GM21423 (cell line): ENCODE measurements at regions not wholly inside any gene's neighbourhood (a gene's known extent, or its start where the extent isn't known, plus 50 kb on each side); places are given as distances from the start of the nearest gene placed in this dataset.

Experiments used
- ATAC-seq: cut with Tn5 transposase; IDR thresholded peaks from one replicate; pipeline ENCODE4 v1.9.1; 2021; ENCODE audit warnings: mild to moderate bottlenecking, moderate library complexity; ENCODE audit not compliant: unreplicated experiment

DNA sequence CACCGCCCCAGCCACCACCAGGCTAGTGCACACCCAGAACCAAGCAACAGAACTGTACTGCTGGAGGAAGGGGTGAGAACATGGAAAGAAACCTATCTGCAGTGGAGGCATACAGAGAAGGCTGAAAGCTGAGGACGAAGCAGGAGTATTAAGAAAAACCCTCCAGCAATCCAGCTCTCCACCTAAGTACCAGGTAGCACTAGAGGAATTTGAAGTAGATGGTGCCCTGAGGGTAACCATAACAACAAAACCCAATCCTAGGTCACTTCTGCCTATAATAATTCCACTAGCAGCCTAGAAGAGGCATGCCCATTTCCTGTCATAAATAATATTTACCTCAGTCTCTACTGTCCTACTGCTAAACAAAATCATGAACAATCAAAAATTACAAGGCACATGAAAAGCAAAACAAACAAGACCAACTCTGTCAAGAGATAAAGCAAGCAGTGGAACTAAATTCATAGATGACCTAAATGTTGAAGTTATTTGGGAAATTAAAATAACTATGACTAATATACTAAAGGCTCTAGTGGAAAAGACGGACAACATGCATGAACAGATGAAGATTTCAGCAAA lies 51.1 kb downstream of the HYCC1 start:
- no peak for ATAC-seq

DNA sequence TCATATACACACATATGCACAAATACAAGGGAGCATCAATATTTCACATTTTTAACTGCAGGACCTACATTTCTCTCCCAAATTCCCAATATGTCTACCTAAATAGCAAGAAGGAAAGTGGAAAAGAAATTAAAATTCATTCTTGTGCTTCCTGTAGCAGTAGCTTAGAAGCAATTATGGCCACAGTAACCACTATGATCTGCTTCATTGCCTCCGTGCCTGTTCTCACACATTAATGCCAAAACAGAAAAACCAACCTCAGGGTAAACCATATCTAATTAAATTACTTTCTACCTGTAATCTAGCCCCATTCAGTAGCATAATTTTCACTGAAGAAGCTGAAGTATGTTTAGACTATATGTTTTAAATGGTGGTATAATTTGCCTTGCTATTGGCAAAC lies 55.2 kb downstream of the HYCC1 start:
- ATAC-seq, result no peak

DNA sequence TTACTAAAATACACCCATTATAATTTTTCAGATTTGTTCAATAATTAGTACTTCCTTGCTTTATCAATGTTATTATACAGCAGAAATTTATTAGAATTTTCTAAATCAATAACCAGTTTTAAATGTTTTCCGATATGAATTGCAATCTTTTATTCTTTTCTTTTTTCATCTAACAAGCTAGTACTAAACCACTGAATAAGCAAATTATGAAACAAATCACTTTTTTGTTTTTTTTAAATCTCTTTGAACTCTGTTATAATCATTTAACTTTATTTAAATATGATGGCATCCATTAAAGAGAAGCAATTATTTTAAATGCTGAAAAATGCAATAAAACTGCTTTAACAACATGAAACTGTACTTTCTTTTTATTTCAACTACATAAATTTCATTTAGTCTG lies 59.7 kb downstream of the HYCC1 start:
- ATAC-seq, result no peak

DNA sequence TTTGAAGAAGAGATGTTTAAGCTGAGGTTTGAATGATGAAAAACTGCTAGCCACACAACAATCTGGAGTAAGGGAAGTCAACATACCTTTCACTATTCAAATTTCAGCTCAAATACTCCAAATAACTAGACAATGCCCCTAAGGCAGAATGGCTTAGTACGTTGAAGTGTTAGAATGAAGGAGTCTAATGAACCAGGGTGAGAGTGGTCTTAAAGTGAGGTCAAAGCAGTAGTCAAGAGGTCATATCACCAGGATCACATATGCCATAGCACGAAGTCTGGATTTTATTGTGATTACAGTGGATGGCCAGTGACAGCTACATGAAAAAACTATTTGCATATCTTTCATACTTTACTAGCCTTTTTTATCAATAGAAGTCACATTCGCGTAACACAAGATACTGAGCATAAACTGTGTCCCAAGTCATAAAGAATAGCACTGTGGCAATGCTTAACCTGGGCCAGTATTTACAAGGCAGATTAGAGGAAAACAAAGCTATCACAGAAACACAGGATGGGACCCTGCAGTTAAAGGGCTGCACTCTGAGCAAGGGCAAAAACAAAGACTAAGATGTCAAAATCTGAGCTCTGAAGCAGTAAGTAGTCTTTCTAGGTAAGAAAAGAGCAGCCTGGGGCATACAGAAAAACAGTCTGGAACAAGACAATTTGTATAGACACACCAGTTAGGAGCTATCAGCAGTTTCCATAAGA lies 61.5 kb downstream of the HYCC1 start:
- ATAC-seq, result no peak

DNA sequence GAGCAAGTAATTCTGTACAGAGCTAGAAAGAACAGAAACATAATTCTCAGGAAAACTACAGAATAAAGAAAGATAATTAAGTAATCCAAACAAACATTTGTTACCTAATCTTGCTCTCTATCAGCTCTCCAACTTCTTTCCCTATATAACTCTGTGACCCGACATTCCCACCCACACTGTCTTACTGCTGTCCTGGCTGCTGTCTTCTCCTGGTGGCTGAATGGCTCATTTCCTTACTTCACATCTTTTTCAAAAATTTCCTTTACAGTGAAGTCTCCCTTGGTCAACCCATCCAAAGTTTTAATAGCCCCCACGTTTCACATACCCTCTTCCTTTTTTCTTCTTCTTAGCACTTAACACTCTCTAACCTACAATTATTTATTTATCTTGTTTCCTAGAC lies 64.0 kb downstream of the HYCC1 start:
- no peak for ATAC-seq

DNA sequence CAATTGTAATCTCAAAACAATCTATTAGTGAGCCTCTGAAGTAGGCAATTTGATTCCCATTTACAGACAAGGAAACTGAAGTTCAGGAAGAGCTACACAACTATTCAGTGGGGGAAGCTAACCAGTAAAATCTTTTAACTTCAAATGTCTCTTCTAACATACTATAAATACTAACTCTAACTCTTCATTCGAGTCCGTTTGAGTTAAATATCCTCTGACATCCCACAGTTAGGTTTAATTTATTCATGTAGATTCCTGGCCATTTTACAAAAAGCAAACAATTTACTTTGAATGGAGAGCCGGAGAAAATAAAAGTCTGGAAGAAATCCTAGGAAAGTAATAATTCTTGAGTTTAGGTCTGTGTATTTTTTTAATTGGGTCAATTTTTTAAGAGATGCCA lies 64.7 kb downstream of the HYCC1 start:
- ATAC-seq, result no peak

DNA sequence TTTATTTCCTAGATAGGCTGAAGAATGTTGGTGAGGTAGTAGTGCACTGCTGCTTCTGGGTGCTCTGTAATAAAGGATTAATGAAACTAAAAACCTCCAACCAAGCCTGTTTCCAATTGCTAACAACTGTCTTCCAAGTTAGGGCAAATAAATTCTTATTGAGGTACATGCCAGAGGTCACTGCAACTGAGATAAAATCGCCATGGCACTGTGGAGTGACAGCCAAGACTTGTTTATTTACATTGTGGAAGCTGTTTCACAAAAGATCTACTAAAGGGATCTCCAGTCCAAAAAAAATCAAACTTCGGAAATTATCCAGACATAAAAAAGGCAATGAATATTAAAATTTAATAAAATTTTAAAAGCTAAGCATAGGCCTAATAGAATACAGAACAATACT lies 65.2 kb downstream of the HYCC1 start:
- no peak for ATAC-seq

DNA sequence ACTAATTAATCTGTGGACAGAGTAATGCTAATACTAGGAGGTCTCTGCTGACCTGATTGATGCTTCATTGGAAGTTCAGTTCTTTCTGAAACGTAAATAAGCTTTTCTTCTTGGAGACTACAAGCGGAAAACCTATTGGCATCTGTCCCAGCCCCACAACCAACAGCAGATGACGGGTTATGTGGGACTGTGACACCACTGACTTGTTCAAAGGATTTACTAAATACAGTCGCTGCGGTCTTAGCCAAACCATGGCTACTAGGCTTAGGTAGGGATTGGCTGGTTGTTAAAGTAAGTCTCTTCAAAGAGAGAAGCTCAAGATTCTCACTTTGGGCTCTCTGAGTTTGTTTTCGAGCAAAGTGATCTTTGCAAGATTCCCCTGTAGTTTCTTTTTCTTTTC lies 68.3 kb downstream of the HYCC1 start:
- ATAC-seq, result no peak

DNA sequence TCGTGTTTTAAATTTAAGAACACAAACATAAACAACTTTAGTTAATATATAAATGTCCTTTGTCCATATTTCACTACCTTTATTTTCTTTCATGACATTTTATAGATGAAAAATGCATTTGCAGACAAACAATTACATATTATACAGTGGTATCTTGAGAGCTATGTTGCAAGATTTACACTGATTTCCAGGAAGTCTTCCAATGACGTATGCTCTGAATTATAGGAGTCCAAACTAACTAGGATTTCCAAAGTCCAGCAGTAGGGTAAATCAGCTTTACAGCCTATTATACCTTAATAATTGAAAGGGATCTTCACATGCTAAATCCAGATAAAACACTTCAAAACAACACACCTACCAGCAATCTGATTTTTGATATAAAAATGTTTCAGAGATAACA lies 69.4 kb downstream of the HYCC1 start:
- no peak for ATAC-seq

DNA sequence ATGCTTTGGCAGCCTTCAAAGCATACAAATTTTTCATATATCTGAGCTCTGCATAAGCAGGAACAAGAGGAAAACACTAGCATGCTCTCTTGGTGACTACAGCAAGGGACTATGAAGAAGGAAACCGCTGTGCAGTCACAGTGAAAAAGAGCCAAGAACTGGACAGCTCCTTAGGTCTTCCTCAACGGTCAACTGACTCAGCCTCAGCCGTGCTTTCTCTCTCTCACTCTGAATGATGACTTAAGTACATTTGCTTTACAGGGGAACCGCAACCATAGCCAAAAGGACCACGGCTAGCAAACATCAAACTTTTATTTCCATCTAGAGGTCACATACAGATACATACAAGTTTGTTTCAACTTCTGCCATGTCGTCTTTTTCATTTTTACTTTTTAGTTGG lies 69.9 kb downstream of the HYCC1 start:
- ATAC-seq, result no peak

DNA sequence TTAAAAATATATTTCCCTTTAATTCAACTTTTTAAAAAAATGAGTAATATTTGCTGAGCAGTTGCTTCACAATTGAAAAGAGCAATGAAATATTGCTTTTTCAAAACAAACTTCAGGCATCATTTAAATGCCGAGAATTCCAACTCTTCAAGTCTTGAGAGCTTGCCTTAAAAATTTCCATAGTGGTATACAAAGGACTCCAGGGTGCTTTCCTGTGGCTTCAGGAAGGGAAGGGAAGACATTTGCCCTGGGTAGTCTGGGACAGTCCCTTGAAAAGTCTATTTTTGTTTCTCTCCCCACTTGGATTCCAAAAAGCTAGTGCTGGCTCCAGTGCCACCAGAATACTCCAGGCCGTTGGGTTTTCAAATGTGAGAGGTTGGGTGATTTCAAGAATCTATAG lies 71.7 kb downstream of the HYCC1 start:
- ATAC-seq, result no peak

DNA sequence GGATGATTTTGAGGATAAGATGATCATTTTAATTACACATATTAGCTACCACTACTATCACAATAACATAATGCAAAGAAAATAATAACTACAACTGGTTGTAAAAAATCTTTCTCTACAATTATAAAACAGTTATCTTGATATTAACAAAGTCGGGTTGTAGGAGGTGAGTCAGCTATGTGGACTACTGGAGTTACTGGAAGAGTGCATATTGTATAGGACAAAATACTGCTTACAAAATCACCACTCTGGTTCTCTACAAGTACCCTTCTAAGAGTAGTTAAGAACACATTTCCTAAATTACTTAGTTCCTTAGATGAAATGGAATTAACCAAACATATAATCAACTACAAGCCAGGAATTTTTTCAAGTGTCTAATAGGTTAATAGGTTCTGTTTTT lies 74.1 kb downstream of the HYCC1 start:
- ATAC-seq, result no peak

DNA sequence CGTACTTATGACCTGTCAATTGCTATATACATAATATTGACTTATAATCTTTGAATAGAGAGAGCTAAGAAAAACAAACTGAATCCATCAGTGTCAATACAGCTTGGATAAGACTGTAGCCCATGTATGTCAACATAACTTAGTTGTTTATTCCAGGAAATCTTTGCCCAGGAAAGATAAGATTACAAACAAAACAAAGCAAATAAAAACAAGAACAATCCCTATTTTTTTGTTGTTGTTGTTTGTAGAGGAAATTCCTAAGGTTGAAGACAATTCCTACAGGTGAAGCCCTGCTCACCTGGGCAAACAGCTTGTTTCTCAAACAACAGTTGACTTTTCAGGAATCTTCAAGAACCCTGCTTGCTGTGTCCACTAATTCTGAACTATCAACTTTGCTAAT lies 76.0 kb downstream of the HYCC1 start:
- no peak for ATAC-seq

DNA sequence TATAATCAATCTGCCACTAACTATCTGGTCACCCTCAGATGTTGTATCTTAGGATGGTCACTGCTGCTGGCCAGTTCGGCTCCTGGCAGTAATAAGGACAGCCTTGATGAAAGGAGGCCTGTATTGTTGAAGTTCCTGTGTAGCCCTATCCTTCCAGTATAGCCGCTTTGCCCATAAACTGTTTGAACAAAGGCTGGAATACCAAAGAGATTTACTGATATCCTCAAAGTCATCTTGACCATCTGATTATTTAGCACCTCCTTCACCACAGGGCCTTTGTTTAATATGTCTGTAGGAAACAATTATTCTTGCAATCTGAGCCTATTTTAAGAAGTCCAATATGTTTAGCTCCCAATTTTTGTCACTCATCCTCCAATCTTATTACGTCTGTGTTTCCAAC lies 77.7 kb downstream of the HYCC1 start:
- ATAC-seq, result no peak

DNA sequence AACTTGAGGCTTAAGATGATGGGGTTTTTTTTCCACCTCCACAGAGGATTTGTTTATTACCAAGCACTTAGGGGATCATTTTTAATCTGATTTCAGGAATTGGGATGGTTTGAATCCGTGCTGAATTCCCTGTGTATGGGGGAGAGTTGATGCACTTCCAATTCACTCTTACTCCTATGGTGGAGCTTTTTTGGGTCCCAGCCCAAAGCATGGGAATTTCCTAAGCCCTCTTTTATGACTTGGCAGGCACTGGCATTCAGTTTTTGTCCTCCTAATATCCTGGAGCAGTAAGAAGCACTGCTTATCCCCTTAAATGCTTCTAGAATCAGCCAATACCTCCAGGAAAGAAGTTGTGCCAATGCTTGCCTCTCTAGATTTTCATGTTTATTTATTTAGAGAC lies 78.7 kb downstream of the HYCC1 start:
- ATAC-seq, result no peak

DNA sequence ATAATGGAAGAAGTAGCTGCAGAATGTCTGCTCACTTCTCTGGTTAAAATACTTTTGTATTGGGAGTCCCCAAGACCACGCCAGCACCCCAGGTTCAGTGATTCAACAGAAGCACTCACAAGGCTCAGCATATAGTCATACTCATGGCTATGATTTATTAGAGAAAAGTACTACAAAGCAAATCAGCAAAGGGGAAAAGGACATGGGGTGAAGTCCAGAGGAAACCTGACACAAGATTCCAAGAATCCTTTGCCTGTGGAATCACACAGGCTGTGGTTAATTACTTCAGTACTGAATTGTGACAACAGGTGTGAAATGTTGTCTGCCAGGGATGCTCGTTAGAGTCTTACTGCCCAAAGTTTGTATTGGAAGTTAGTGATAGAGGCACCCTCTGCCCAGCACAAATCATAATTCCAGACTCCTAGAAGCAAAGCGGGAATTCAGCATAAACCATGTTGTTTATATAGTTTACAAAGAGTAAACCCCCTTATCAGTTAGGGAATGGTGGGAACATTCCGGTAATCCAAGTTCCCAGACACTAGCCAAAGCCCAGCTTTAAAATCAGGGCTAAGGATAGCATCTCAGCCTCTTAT lies 79.4 kb downstream of the HYCC1 start:
- no peak for ATAC-seq

DNA sequence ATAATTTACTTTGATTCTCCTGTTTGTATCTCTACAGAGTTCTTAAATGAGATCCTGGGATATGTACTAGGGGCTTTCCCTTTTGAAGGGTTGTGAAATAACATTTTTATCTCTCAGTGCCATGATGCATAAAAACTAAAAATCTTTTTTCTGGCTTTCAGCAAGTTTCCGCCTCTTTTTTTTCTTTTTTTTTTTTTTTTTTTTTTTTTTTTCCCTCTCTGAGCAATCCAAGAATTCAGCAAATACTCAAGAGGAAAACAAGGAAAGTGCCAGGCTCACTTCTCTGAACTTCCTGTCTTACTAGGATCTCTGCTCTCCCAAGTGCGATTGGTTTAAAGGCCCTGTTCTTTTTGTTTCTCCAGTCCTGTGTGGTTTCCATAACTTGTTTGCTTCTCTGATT lies 79.9 kb downstream of the HYCC1 start:
- ATAC-seq, result no peak

DNA sequence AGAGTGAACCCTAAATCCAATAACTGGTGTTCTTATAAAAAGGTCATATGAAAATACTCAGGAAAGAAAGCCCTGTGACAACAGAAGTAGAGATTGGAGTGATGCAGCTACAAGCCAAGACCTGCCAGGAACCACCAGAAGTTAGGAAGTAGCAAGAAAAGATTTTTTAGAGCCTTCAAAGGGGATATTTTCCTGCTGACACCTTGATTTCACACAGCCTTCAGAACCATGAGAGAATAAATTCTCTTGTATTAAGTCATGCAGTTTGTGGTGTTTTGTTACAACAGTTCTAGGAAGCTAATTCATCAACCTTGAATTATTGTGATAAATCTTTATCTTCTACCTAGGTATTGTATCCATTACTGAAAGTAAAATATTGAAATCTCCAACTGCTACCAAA lies 81.0 kb downstream of the HYCC1 start:
- ATAC-seq, result no peak

DNA sequence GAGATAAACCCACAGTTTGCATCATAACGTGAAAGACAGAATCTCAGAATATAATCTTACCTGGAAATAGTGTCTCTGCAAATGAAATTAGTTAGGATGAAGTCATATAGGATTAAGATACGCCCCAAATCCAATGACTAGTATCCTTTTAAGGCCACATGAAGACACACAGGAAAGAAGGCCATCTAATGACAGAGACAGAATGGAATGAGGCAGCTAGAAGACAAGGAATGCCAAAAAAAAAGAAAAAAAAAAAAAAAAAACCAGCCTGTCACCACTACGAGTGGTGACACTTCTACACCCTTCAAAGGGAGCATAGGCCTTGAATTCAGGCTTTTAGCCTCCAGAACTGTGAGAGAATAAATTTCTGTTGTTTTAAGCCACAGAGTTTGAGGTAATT lies 82.9 kb downstream of the HYCC1 start:
- ATAC-seq, result no peak

DNA sequence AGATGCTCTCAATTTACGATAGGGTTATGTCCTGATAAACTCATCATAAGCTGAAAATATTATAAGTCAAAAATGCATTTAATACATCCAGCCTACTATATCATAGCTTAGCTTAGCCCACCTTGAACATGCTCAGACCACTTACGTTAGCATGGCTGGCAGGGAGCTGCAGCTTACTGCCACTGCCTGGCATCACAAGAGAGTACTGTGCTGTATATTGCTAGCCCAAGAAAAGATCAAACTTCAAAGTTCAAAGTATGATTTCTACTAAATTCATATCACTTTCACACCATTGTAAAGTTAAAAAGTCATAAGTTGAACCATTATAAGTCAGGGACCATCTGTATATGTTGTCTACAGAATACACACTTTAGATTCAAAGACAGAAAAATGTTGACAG lies 91.6 kb downstream of the HYCC1 start:
- no peak for ATAC-seq

DNA sequence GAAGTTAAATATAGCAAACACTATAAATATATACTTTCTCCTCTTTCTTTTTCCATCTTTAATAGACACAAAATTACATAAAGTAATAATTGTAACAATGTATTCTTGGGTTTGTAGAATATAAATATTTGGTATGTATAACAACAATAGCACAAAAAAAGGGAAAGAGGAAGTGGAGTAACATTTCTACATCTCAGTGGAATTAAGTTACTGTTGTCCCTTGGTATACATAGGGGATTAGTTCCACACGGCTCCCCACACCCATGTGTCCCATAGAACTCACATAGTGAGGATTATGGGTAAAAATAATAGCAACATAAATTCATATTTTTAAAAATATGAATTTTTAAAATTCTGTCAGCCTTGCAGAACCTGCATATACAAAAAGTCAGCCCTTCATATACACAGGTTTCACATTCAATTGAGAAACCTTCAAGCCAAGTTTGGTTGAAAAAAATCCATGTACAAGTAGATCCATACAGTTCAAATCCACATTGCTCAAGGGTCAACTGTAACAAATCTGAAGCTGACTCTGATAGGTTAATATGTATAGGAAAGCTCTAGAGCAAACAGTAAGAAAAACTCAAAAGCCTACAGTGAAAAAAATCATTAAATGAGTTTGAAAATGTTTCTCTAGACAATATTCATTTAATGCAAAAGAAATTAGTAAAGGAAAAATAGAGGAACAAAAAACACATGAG lies 92.4 kb downstream of the HYCC1 start:
- ATAC-seq, result no peak

DNA sequence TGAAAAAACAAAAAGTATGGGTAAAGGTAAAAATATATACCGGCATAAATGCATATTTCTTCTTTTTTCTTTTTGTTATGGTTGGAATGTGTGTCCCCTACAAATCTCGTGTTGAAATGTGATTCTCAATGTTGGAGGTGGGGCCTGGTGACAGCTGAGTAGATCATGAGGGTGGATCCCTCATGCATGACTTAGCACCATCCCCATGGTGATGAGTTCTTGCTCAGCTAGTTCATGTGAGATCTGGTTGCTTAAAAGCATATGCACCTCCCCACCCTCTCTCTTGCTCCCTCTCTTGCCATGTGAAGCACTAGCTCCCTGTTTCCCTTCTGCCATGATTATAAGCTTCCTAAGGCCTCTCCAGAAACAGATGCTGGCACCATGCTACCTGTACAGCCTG lies 93.3 kb downstream of the HYCC1 start:
- no peak for ATAC-seq
